ENCODE measurements at regions not wholly inside any gene's neighbourhood (a gene's known extent, or its start where the extent isn't known, plus 50 kb on each side); places are given as distances from the start of the nearest gene placed in this dataset.

GRCh38 chr3:30496066-30496966 lies 110.1 kb upstream of the TGFBR2 start:
- no peak overlapping the region for H3K4me3 ChIP-seq (ENCODE audit: low read depth, low read length)
- no peak overlapping the region for H3K9ac ChIP-seq (ENCODE audit: low read depth, low read length)
- no peaks in the 10 kb centered on the region for H3K36me3 ChIP-seq (ENCODE audit: control insufficient read depth, insufficient read depth, low read length)
- H3K27ac ChIP-seq (ENCODE audit: low read depth, low read length), result no peak overlapping the region
- no peaks in the 10 kb centered on the region for H3K9me3 ChIP-seq (ENCODE audit: control insufficient read depth, insufficient read depth, low read length)
- H3K4me1 ChIP-seq (ENCODE audit: control insufficient read depth, insufficient read depth, low read length), result peaks cover 5% of the 10 kb centered on the region; the same call in 1 of the 2 replicates
- H3K27me3 ChIP-seq (ENCODE audit: control insufficient read depth, insufficient read depth, low read length), result no peaks in the 10 kb centered on the region

- H3K27ac ChIP-seq (ENCODE audit: low read depth, low read length), result no peak overlapping the region
- H3K4me3 ChIP-seq (ENCODE audit: low read depth, low read length), result no peak overlapping the region
- H3K4me1 ChIP-seq (ENCODE audit: control insufficient read depth, insufficient read depth, low read length), result no peaks in the 10 kb centered on the region; the same call in 1 of the 2 replicates
Observed at GRCh38 chr3:30498587-30498967, 107.8 kb upstream of the TGFBR2 start.

GRCh38 chr3:30500666-30501399 lies 105.6 kb upstream of the TGFBR2 start:
- H3K36me3 ChIP-seq (ENCODE audit: control insufficient read depth, insufficient read depth, low read length), result no peaks in the 10 kb centered on the region
- no peak overlapping the region for H3K4me3 ChIP-seq (ENCODE audit: low read depth, low read length)
- no peak overlapping the region for H3K9ac ChIP-seq (ENCODE audit: low read depth, low read length)
- H3K9me3 ChIP-seq (ENCODE audit: control insufficient read depth, insufficient read depth, low read length), result no peaks in the 10 kb centered on the region
- no peak overlapping the region for H3K27ac ChIP-seq (ENCODE audit: low read depth, low read length)
- H3K27me3 ChIP-seq (ENCODE audit: control insufficient read depth, insufficient read depth, low read length), result no peaks in the 10 kb centered on the region
- H3K4me1 ChIP-seq (ENCODE audit: control insufficient read depth, insufficient read depth, low read length), result peaks cover 4% of the 10 kb centered on the region; the same call in 1 of the 2 replicates

More at GRCh38 chr3:30498587-30498967, 107.8 kb upstream of the TGFBR2 start:
- no peaks in the 10 kb centered on the region for H3K9me3 ChIP-seq (ENCODE audit: control insufficient read depth, insufficient read depth, low read length)
- H3K27me3 ChIP-seq (ENCODE audit: control insufficient read depth, insufficient read depth, low read length), result no peaks in the 10 kb centered on the region
- H3K36me3 ChIP-seq (ENCODE audit: control insufficient read depth, insufficient read depth, low read length), result no peaks in the 10 kb centered on the region
- H3K9ac ChIP-seq (ENCODE audit: low read depth, low read length), result no peak overlapping the region

- no peak overlapping the region for H3K4me3 ChIP-seq (ENCODE audit: low read depth, low read length)
- H3K9me3 ChIP-seq (ENCODE audit: control insufficient read depth, insufficient read depth, low read length), result no peaks in the 10 kb centered on the region
- no peaks in the 10 kb centered on the region for H3K27me3 ChIP-seq (ENCODE audit: control insufficient read depth, insufficient read depth, low read length)
- H3K36me3 ChIP-seq (ENCODE audit: control insufficient read depth, insufficient read depth, low read length), result no peaks in the 10 kb centered on the region
- no peak overlapping the region for H3K9ac ChIP-seq (ENCODE audit: low read depth, low read length)
- no peak overlapping the region for H3K27ac ChIP-seq (ENCODE audit: low read depth, low read length)
- 0 out of 2 replicates have a peak, but pooled peaks cover 4% of the 10 kb centered on the region for H3K4me1 ChIP-seq (ENCODE audit: control insufficient read depth, insufficient read depth, low read length)
Observed at GRCh38 chr3:30501526-30501925, 104.9 kb upstream of the TGFBR2 start.

- Histone ChIP-seq H3K36me3 (ENCODE audit: control insufficient read depth, insufficient read depth, low read length) (no peaks in the 10 kb centered on the region), H3K4me1 (ENCODE audit: control insufficient read depth, insufficient read depth, low read length) (0 out of 2 replicates have a peak, but pooled peaks cover 4% of the 10 kb centered on the region), H3K9ac (ENCODE audit: low read depth, low read length) (no peak overlapping the region), H3K4me3 (ENCODE audit: low read depth, low read length) (no peak overlapping the region), H3K27me3 (ENCODE audit: control insufficient read depth, insufficient read depth, low read length) (no peaks in the 10 kb centered on the region), H3K27ac (ENCODE audit: low read depth, low read length) (no peak overlapping the region), H3K9me3 (ENCODE audit: control insufficient read depth, insufficient read depth, low read length) (no peaks in the 10 kb centered on the region)
Observed at GRCh38 chr3:30502051-30502741, 104.2 kb upstream of the TGFBR2 start.

GRCh38 chr3:30502742-30503073 lies 103.7 kb upstream of the TGFBR2 start:
- Histone ChIP-seq H3K36me3 (ENCODE audit: control insufficient read depth, insufficient read depth, low read length) (no peaks in the 10 kb centered on the region), H3K4me1 (ENCODE audit: control insufficient read depth, insufficient read depth, low read length) (0 out of 2 replicates have a peak, but pooled peaks cover 4% of the 10 kb centered on the region), H3K27me3 (ENCODE audit: control insufficient read depth, insufficient read depth, low read length) (no peaks in the 10 kb centered on the region), H3K4me3 (ENCODE audit: low read depth, low read length) (no peak overlapping the region), H3K9me3 (ENCODE audit: control insufficient read depth, insufficient read depth, low read length) (no peaks in the 10 kb centered on the region), H3K27ac (ENCODE audit: low read depth, low read length) (no peak overlapping the region), H3K9ac (ENCODE audit: low read depth, low read length) (no peak overlapping the region)

GRCh38 chr3:30503446-30503845 lies 103.0 kb upstream of the TGFBR2 start:
- Histone ChIP-seq H3K27me3 (ENCODE audit: control insufficient read depth, insufficient read depth, low read length) (no peaks in the 10 kb centered on the region), H3K4me3 (ENCODE audit: low read depth, low read length) (no peak overlapping the region), H3K27ac (ENCODE audit: low read depth, low read length) (no peak overlapping the region)

GRCh38 chr3:30504939-30505338 lies 101.5 kb upstream of the TGFBR2 start:
- H3K27ac ChIP-seq (ENCODE audit: low read depth, low read length), result no peak overlapping the region
- 0 out of 2 replicates have a peak, but pooled peaks cover 4% of the 10 kb centered on the region for H3K4me1 ChIP-seq (ENCODE audit: control insufficient read depth, insufficient read depth, low read length)
- no peaks in the 10 kb centered on the region for H3K36me3 ChIP-seq (ENCODE audit: control insufficient read depth, insufficient read depth, low read length)
- no peaks in the 10 kb centered on the region for H3K27me3 ChIP-seq (ENCODE audit: control insufficient read depth, insufficient read depth, low read length)
- H3K9ac ChIP-seq (ENCODE audit: low read depth, low read length), result no peak overlapping the region
- no peak overlapping the region for H3K4me3 ChIP-seq (ENCODE audit: low read depth, low read length)
- no peaks in the 10 kb centered on the region for H3K9me3 ChIP-seq (ENCODE audit: control insufficient read depth, insufficient read depth, low read length)

More at GRCh38 chr3:30503446-30503845, 103.0 kb upstream of the TGFBR2 start:
- no peak overlapping the region for H3K9ac ChIP-seq (ENCODE audit: low read depth, low read length)
- no peaks in the 10 kb centered on the region for H3K36me3 ChIP-seq (ENCODE audit: control insufficient read depth, insufficient read depth, low read length)
- no peaks in the 10 kb centered on the region for H3K9me3 ChIP-seq (ENCODE audit: control insufficient read depth, insufficient read depth, low read length)
- 0 out of 2 replicates have a peak, but pooled peaks cover 4% of the 10 kb centered on the region for H3K4me1 ChIP-seq (ENCODE audit: control insufficient read depth, insufficient read depth, low read length)

GRCh38 chr3:30505866-30506520 lies 100.4 kb upstream of the TGFBR2 start:
- 0 out of 2 replicates have a peak, but pooled peaks cover 4% of the 10 kb centered on the region for H3K4me1 ChIP-seq (ENCODE audit: control insufficient read depth, insufficient read depth, low read length)
- no peaks in the 10 kb centered on the region for H3K9me3 ChIP-seq (ENCODE audit: control insufficient read depth, insufficient read depth, low read length)
- no peak overlapping the region for H3K9ac ChIP-seq (ENCODE audit: low read depth, low read length)
- H3K36me3 ChIP-seq (ENCODE audit: control insufficient read depth, insufficient read depth, low read length), result no peaks in the 10 kb centered on the region
- no peaks in the 10 kb centered on the region for H3K27me3 ChIP-seq (ENCODE audit: control insufficient read depth, insufficient read depth, low read length)
- no peak overlapping the region for H3K27ac ChIP-seq (ENCODE audit: low read depth, low read length)
- H3K4me3 ChIP-seq (ENCODE audit: low read depth, low read length), result no peak overlapping the region

- Histone ChIP-seq H3K36me3 (ENCODE audit: control insufficient read depth, insufficient read depth, low read length) (no peaks in the 10 kb centered on the region), H3K27ac (ENCODE audit: low read depth, low read length) (no peak overlapping the region), H3K9me3 (ENCODE audit: control insufficient read depth, insufficient read depth, low read length) (no peaks in the 10 kb centered on the region), H3K9ac (ENCODE audit: low read depth, low read length) (no peak overlapping the region), H3K27me3 (ENCODE audit: control insufficient read depth, insufficient read depth, low read length) (no peaks in the 10 kb centered on the region), H3K4me3 (ENCODE audit: low read depth, low read length) (no peak overlapping the region), H3K4me1 (ENCODE audit: control insufficient read depth, insufficient read depth, low read length) (0 out of 2 replicates have a peak, but pooled peaks cover 4% of the 10 kb centered on the region)
Observed at GRCh38 chr3:30508339-30508738, 98.1 kb upstream of the TGFBR2 start.
